ENCODE measurements at regions not wholly inside any gene's neighbourhood (a gene's known extent, or its start where the extent isn't known, plus 50 kb on each side); places are given as distances from the start of the nearest gene placed in this dataset.
"Not testable (repeated sequence)": the region's sequence is repeated elsewhere in the genome, so short reads cannot be mapped to it uniquely, and the experiment has no call there.

DNA sequence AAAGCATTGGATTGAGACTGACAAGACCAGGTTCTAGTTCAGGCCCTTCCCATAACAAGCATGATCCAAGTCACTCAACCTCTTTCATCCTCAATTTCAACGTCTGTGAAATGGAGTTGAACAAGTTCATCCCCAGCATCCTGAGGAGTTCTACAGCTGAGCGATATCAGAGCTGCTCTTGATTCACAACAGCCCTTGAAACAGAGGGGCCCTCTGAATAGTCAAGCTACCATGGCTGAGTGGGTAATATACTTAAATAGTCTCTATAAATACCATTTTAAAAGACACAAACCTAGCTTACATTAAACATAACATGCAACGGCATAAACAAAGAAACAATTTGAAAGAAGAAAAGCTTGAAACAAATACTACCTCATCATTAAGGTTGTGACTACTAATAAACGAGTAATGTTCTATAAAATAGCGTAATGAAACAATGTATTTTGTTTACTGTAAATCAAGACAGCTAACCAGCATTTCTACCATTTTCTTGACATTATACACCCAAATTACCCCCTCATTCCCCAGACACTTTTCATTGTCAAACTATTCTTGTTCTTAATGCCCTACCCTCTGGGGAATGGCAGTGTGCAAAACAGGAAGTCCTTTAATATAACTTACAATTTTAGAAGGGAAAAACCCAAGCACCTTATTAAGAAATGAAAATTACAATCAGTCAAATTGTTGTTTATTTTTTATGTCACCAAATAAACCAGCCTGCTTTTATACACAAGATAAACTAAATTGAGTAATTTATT lies 202.3 kb downstream of the PARM1 start:
- TF ChIP-seq, protein P1, sequence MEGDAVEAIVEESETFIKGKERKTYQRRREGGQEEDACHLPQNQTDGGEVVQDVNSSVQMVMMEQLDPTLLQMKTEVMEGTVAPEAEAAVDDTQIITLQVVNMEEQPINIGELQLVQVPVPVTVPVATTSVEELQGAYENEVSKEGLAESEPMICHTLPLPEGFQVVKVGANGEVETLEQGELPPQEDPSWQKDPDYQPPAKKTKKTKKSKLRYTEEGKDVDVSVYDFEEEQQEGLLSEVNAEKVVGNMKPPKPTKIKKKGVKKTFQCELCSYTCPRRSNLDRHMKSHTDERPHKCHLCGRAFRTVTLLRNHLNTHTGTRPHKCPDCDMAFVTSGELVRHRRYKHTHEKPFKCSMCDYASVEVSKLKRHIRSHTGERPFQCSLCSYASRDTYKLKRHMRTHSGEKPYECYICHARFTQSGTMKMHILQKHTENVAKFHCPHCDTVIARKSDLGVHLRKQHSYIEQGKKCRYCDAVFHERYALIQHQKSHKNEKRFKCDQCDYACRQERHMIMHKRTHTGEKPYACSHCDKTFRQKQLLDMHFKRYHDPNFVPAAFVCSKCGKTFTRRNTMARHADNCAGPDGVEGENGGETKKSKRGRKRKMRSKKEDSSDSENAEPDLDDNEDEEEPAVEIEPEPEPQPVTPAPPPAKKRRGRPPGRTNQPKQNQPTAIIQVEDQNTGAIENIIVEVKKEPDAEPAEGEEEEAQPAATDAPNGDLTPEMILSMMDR (IDR thresholded peaks at IDR 0.05), result no peak
- no peak for TF ChIP-seq POLR2A (IDR thresholded peaks at IDR 0.05)
- Histone ChIP-seq H3K27ac (no peak overlapping the region), H3K36me3 (no peaks in the 10 kb centered on the region), H3K9me3 (no peaks in the 10 kb centered on the region), H3K4me1 (no peaks in the 10 kb centered on the region), H3K27me3 (no peaks in the 10 kb centered on the region), H3K4me3 (no peak overlapping the region)
- WGBS, 4 donors, result 68 to 82% (median 76%) methylated on average over 5 of the region's 5 CpGs
- DNase-seq, result no peak
- ATAC-seq, result no peak
- intact Hi-C loops (cut with DNase I), result no loop called here

DNA sequence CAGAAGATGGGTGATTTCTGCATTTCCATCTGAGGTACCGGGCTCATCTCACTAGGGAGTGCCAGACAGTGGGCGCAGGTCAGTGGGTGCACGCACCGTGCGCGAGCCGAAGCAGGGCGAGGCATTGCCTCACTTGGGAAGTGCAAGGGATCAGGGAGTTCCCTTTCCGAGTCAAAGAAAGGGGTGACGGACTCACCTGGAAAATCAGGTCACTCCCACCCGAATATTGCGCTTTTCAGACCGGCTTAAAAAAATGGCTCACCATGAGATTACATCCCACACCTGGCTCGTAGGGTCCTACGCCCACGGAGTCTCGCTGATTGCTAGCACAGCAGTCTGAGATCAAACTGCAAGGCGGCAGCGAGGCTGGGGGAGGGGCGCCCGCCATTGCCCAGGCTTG lies 194.0 kb downstream of the PARM1 start:
- intact Hi-C loops (cut with DNase I); H3K4me1 ChIP-seq; H3K27me3 ChIP-seq; H3K4me3 ChIP-seq; H3K36me3 ChIP-seq; H3K27ac ChIP-seq; ATAC-seq; H3K9me3 ChIP-seq; DNase-seq: not testable (repeated sequence)
- 60 to 88% (median 70%) methylated on average over 11 to 18 of the region's 21 CpGs for WGBS, 4 donors

DNA sequence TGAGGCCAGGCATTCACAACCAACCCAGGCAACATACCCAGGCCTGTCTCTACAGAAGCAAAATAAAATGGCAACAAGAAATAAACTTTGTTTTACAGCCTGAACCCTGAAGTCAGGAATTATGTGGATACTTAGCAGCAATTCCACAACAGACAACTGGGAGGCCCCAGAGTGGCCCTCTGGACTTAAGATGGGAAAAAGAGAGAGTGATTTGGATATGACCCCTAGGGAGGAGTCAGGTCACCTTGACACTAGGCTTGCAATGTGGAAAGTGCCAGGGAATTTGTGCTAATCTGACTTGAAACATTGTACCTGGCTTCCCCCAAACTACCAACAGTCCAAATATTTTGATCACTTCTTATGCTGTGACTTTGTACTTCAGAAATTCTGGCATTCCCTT lies 193.1 kb downstream of the PARM1 start:
- Histone ChIP-seq H3K27ac (no peak overlapping the region), H3K9me3 (no peaks in the 10 kb centered on the region), H3K36me3 (no peaks in the 10 kb centered on the region), H3K4me3 (no peak overlapping the region), H3K27me3 (no peaks in the 10 kb centered on the region), H3K4me1 (no peaks in the 10 kb centered on the region)
- intact Hi-C loops (cut with DNase I), result no loop called here
- ATAC-seq, result no peak
- DNase-seq, result no peak
- TF ChIP-seq, protein P1 (IDR thresholded peaks at IDR 0.05), result no peak
- no peak for TF ChIP-seq POLR2A (IDR thresholded peaks at IDR 0.05)

DNA sequence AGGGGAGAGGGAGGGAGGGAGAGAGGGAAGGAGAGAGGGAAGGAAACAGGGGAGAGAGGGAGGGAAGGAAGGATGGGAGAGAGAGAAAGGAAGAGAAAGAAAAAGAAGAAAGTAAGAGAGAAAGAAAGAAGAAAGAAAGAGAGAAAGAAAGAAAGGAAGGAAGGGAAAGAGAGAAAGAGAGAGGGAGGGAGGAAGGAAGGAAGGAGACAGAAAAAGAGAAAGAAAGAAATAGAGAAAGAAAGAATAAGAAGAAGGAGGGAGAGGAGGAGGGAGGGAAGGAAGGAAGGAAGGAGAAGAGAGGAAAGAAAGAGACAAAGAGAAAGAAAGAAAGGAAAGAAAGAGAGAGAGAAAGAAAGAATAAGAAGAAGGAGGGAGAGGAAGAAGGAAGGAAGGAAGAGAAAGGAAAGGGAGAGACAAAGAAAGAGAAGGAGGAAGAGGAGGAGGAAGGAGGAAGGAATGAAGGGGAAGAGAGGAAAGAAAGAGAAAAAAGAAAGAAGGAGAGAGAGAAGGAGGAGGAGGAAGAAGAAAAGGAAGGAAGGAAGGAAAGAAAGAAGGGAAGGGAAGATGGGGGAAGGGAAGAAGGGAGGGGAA lies 189.6 kb downstream of the PARM1 start:
- Histone ChIP-seq H3K4me3 (no peak overlapping the region), H3K36me3 (no peaks in the 10 kb centered on the region), H3K27me3 (no peaks in the 10 kb centered on the region), H3K4me1 (no peaks in the 10 kb centered on the region), H3K27ac (no peak overlapping the region), H3K9me3 (peaks cover 0 to 21% (median 3%) of the 10 kb centered on the region in 12 donors)
- TF ChIP-seq, protein P1 (IDR thresholded peaks at IDR 0.05), result no peak
- no peak for TF ChIP-seq POLR2A (IDR thresholded peaks at IDR 0.05)
- intact Hi-C loops (cut with DNase I), result loop anchor here in 1 of 10 donors (5.0 kb wide), 1 partner anchor 245 kb away; no protein-coding TSS in a partner anchor
- DNase-seq (no peak), ATAC-seq (no peak)

All from heart left ventricle (tissue), 16 donors.